ENCODE measurements at regions not wholly inside any gene's neighbourhood (a gene's known extent, or its start where the extent isn't known, plus 50 kb on each side); places are given as distances from the start of the nearest gene placed in this dataset.

DNA sequence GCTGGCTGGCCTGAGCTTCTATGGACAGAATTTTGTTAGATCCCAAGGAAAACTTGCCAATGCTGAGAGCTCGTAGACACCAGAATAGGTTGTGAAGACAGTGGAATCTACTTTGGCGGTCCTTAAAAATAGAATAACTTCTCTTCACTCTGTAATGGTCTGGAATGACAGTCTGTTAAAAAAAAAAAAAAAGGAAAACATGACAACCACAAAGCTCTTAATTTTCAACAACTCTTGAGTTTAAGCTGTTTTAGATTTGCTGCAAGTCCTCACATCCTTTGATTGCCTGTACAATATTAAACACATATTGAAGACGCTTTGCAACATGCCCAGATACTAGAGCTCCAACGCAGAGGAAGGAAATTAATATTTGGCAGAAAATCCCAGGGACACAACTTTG lies 122.8 kb upstream of the GALNT15 start:
- TF ChIP-seq MAZ (IDR thresholded peaks at IDR 0.05; ENCODE audit: borderline replicate concordance, low read depth, low read length) (no peak), CTCF (IDR thresholded peaks at IDR 0.05) (no peak), POLR2A (IDR thresholded peaks at IDR 0.05; ENCODE audit: low read length) (no peak), USF2 (IDR thresholded peaks at IDR 0.05) (no peak), EP300 (IDR thresholded peaks at IDR 0.05) (no peak), CHD2 (IDR thresholded peaks at IDR 0.05; ENCODE audit: low read length, partially characterized antibody) (no peak), RCOR1 (IDR thresholded peaks at IDR 0.05; ENCODE audit: low read depth, low read length) (no peak), HDAC2 (IDR thresholded peaks at IDR 0.05) (no peak), RAD21 (conservative IDR thresholded peaks at IDR 0.05 in 1 of 2, IDR thresholded peaks at IDR 0.05 in 1 of 2) (no peak), KDM5A (IDR thresholded peaks at IDR 0.05) (no peak), REST (IDR thresholded peaks at IDR 0.05) (no peak), FOSL2 (IDR thresholded peaks at IDR 0.05) (no peak), FOSL2 (CRISPR knock-in tag; IDR thresholded peaks at IDR 0.05) (no peak)
